ENCODE measurements at regions not wholly inside any gene's neighbourhood (a gene's known extent, or its start where the extent isn't known, plus 50 kb on each side); places are given as distances from the start of the nearest gene placed in this dataset.
"Not testable (repeated sequence)": the region's sequence is repeated elsewhere in the genome, so short reads cannot be mapped to it uniquely, and the experiment has no call there.

DNA sequence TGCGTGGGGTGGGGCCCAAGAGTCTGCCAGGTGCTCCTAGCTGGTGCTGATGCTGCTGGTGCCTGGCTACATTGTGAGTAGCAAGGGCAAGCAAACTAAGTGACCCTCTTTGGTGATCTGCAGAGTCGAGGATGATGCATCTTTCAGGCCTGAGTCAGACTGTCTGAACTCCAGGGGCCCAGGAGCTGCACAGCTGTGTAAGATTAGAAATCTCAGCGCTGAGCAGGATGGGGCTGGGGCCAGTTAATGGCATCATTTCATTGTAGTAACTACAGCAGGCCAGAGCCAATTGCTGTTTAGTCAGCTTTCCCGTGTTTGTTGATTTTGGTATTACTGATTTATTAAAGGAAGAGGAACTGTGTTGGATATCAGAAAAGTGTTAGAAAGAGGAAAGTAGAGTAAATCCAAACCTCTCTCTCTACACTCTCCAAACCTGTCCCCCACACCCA, 365.2 kb downstream of the PAX1 start:
- no peak for DNase-seq (ENCODE audit: low read depth)

DNA sequence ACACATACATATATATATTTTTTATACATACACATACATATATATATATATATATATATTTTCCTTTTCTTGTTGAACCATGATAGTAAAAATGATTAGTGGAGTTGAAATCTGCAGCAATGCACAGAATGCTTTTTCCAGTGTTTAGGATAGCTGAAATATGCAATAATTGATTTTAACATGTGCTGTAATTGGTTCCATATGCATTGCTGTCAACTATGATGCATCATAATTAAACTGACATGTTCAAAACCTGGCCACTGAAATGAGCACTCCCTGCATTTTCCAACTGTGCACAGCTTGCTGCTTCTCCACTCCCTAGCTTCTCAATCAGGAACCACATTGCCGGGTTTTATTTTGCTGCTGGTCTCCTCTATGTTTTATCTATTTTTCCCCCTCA, 358.3 kb downstream of the PAX1 start:
- no peak for DNase-seq (ENCODE audit: low read depth)

DNA sequence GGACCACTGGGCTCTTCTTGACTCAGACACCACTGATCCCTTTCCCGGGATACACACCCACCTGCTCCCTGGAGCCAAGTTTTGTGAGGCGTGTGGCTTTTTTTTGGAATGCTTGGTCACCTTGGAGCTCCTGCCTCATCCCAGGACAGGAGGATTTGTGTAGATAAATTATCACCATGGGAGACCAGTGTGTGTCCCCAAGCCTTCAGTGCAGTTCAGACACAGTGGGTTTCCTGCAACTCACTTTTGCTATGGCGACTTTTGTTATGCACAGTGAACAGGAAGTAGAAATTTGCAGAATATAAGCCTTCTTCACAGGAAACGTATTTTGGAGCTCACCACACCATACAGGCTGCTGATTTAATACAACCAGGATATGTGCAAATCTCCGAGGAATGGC, 357.4 kb downstream of the PAX1 start:
- DNase-seq (ENCODE audit: low read depth) = no peak

GRCh38 chr20:22060610-22061009, 355.1 kb downstream of the PAX1 start:
- DNase-seq (ENCODE audit: low read depth) = no peak

DNA sequence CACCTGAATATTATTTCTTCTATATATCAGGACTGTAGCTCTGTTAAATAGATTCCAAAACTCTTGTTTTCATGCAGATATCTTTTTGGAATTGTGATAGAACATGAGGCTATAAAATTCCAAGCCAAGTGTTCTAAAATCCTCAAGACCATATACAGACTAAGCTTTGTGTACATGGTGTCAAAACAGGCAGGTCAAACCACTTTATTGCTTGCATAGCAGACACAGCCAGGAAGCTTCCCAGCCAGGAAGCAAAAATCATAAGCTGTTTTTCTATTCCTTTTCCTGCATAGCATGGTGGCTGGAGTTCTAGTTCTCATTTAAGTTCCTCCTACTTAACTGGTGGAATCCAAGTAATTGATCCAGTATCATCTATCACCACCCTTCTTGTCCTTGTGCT, 353.3 kb downstream of the PAX1 start:
- DNase-seq (ENCODE audit: low read depth) = no peak

- DNase-seq (ENCODE audit: low read depth) = no peak
Measured at GRCh38 chr20:22055981-22056380, 350.5 kb downstream of the PAX1 start.

DNA sequence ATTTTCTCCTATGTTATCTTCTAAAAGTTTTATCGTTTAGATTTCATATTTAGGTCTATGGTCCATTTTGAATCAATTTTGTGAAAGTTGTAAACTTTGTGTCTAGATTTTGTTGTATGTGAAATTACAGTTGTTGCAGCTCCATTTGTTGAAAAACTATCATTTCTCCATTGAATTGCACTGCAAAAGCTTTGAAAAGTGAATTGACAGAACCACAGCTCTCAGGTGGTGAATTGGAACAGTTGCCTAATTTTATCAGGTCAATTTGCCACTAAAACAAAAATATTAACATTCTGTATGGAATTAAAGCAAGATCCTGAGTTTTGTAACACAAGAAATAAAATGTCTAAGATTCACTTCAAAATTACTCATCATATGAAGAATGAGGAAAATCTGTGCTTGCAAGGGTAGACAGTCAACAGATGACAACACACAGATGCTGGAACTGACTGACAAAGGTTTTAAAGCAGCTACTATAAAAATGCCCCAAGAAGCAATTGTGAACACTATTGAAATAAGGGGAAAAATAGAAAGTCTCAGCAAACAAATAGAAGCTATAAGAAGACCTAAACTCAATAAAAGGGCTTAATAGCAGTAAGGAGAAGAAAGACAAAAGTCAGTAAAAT, 346.7 kb downstream of the PAX1 start:
- DNase-seq (ENCODE audit: low read depth) = no peak

- DNase-seq (ENCODE audit: low read depth) = not testable (repeated sequence)
Measured at GRCh38 chr20:22045956-22046507, 340.6 kb downstream of the PAX1 start.

DNA sequence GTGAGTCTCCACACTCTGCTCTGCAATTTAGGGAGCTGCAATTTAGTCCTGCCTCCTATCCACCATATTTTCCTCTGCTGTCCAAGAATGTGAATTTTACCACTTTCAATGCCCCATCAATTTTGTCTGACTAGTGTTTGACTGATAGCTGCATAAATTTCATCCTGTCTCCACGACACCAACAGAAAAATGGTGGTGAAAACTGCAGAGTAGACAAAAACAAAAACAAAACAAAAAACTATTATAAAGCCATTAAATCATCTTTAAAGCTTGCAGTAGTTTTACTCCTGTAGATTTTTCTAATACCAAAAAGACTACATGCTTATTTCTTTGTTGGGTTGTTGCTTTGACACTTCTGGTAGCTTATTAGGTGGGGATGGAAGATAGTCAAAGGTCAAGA, 322.0 kb downstream of the PAX1 start:
- DNase-seq (ENCODE audit: low read depth) = no peak

GRCh38 chr20:22020201-22020600, 314.7 kb downstream of the PAX1 start:
- no peak for DNase-seq (ENCODE audit: low read depth)

DNA sequence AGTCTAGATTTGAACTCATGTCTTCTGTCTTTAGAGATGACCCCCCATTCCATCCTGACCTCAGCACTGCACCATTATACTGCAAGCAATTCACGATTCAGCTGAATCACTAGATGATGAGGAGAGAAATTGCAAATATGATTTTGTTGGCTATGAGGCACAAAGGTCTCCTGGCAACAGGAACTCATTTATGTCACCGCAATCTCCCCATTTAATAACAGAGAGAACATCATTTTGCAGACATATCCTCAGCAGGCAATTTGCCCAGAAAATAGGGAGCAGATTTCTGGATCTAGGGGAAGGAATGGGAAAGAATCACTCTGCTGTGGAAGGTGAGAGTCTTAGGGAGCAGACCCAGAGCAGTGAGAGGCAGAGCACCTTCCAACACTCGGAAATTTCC, 303.0 kb downstream of the PAX1 start:
- no peak for DNase-seq (ENCODE audit: low read depth)

- DNase-seq (ENCODE audit: low read depth) = no peak
Measured at GRCh38 chr20:22006306-22006705, 300.8 kb downstream of the PAX1 start.

- no peak for DNase-seq (ENCODE audit: low read depth)
Measured at GRCh38 chr20:22005535-22005934, 300.1 kb downstream of the PAX1 start.

DNA sequence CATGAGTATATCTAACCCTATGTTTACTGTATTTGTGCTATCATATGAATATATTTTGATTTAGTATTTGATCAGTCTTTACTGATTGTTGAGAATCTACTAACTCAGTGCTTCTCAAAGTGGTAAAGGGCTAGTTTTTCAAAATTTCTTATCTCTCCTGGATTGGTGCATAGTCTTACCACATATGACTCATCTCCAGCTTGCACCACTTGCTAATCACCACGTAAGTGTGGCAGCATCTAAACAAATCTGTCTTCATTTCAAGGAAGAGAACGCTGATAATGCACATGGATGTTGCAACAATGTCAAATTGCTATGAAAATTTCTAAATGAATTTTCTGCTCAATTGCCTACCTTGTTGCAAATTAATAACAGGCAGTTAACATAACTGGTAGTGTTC, 299.5 kb downstream of the PAX1 start:
- DNase-seq (ENCODE audit: low read depth) = no peak

GRCh38 chr20:22003680-22004079, 298.2 kb downstream of the PAX1 start:
- DNase-seq (ENCODE audit: low read depth) = no peak

- no peak for DNase-seq (ENCODE audit: low read depth)
Measured at GRCh38 chr20:22001886-22002285, 296.4 kb downstream of the PAX1 start.

GRCh38 chr20:21995461-21995860, 290.0 kb downstream of the PAX1 start:
- DNase-seq (ENCODE audit: low read depth) = no peak

DNA sequence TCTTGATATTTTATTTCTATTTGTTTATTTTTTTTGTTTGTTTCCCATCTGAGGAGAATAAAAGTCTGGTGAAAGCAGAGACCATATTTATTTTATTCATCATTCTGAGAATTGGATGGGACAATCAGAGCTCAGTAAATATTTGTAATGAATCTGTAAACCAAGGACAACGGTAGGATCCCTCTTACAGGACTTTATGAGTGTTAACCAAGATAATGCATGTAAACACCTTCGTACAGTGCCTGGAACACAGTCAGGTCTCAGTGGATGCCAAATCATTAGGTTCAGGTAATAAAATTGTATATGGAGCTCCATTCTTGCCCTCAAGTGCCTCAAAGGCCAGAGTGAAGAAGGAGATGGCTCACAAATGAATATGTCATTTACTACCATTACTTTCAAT, 288.7 kb downstream of the PAX1 start:
- DNase-seq (ENCODE audit: low read depth) = no peak

- no peak for DNase-seq (ENCODE audit: low read depth)
Measured at GRCh38 chr20:21982559-21982958, 277.1 kb downstream of the PAX1 start.

GRCh38 chr20:21981597-21982344, 276.3 kb downstream of the PAX1 start:
- no peak for DNase-seq (ENCODE audit: low read depth)

- DNase-seq (ENCODE audit: low read depth) = no peak
Measured at GRCh38 chr20:21981179-21981578, 275.7 kb downstream of the PAX1 start.

- DNase-seq (ENCODE audit: low read depth) = no peak
Measured at GRCh38 chr20:21971436-21971835, 266.0 kb downstream of the PAX1 start.

DNA sequence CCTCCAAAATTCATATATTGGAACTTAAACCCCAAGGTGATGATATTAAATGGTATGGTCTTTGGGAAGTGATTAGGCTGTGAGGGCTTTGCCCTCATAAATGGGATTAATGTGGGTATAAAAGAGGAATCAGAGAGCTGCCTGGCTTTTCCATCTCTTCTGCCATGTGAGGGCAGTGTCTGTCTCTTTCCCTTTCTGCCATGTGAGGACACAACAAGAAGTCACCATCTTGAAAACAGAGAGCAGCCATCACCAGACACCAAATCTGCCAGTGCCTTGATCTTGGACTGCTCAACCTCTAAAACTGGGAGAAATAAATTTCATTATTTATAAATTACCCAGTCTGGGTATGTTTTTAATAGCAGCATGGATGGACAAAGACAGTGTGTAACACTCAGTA, 263.0 kb downstream of the PAX1 start:
- DNase-seq (ENCODE audit: low read depth) = no peak

Data from RPMI7951 (cell line).